ENCODE measurements at regions not wholly inside any gene's neighbourhood (a gene's known extent, or its start where the extent isn't known, plus 50 kb on each side); places are given as distances from the start of the nearest gene placed in this dataset.
"Not testable (repeated sequence)": the region's sequence is repeated elsewhere in the genome, so short reads cannot be mapped to it uniquely, and the experiment has no call there.

- DNase-seq (ENCODE audit: low read depth in 2 of 2): no peak
Measured at GRCh38 chr6:113695516-113695915, 161.6 kb upstream of the MARCKS start.

GRCh38 chr6:113696960-113697359, 160.2 kb upstream of the MARCKS start:
- DNase-seq (ENCODE audit: low read depth in 2 of 2): no peak

DNA sequence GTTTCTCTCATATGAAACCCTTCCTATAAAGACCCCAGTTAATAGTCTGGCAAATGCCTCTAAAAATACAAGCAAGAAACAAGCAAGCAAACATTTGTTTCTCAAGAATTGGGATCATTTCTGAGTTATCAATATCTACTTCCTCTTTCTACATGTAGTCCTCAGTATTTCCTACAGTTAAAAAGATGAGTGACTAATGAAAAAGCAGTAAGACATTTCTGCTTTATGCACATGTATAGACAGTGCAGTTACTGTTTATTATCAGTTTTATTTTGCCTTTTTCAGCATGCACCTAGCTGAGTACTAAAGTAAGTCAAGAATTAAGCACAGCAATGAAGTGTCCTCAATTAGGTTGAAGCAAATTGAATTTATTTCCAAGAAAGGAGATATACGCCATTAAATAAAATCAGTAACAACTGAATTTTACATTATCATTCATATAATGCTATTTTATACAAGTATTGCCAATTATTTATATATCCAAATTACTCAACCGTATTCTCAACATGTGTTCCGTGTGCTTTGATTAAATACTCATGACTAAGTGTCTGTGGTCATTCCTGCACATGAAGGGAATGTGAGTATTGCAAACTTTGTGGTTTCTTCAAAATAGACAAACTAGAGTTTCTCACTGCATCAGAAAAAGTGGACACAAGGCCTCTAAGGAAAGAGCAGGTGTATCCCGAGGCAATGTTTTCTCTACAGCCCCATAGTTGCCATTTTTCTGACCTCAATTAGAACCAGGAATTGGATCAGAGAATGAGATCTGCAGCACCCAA, 159.3 kb upstream of the MARCKS start:
- DNase-seq (ENCODE audit: low read depth in 2 of 2): no peak

GRCh38 chr6:113699239-113699638, 157.9 kb upstream of the MARCKS start:
- DNase-seq (ENCODE audit: low read depth in 2 of 2): no peak

DNA sequence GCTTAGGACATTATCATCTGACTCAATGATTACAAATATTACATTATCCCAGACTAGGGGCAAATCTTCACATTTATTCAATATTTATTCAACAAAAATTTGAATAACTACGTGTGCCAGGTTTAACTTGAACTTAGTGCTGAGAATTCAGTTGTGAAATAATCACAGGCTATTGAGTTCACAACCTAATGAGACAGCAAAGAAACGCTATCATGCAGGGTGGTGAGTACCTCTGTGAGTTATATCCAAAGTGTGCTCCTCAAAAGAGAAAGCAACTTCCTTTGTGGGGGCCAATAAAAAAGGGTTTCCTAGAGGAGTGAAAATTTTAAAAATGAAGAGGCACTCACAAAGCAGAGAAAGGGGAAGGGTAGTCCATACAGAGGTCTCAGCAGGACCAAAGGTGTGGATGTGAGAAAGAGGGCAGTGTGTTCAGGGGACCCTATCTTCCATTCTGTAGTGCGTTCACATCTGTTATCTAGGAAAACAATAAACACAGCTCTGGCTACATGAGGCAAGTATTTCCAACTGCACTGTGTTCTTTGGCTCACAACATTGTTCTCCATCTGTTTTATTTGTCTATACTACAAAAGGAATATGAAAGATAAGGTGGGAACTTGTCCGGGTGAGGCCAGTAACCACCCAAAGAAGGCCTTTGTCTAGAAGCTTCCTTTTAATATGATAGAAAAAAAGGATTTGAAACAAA, 155.4 kb upstream of the MARCKS start:
- DNase-seq (ENCODE audit: low read depth in 2 of 2): no peak

GRCh38 chr6:113707194-113707593, 150.0 kb upstream of the MARCKS start:
- no peak for DNase-seq (ENCODE audit: low read depth in 2 of 2)

DNA sequence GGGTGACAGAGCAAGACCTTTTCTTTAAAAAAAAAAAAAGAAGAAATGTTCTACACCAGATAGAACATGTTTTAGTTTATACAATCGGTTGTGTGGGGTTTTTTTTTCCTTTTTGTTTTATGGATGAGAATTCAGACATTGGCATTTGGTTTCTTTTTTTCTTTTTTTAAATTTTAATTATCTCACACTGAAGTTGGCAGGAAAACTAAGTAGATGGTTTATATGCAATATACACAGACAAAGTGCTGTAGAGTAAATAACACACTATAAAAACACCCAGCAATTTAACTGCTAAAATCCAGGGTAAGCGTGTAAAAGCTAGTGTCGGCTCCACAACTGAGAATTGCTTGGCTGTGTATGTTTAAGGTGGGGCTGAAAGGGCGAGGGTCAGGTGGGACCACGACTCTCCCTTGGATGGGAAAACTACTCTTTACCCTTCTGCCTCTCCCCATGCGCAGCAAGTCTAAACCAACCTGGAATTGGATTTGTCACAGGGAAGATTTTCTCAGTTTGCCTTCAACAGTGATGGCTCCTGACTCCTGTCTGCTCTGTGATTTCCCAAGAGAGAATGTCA, 147.1 kb upstream of the MARCKS start:
- DNase-seq (ENCODE audit: low read depth in 2 of 2): no peak

- DNase-seq (ENCODE audit: low read depth in 2 of 2): no peak
Measured at GRCh38 chr6:113713665-113714064, 143.5 kb upstream of the MARCKS start.

- no peak for DNase-seq (ENCODE audit: low read depth in 2 of 2)
Measured at GRCh38 chr6:113718588-113718987, 138.6 kb upstream of the MARCKS start.

- no peak for DNase-seq (ENCODE audit: low read depth in 2 of 2)
Measured at GRCh38 chr6:113719064-113719463, 138.1 kb upstream of the MARCKS start.

DNA sequence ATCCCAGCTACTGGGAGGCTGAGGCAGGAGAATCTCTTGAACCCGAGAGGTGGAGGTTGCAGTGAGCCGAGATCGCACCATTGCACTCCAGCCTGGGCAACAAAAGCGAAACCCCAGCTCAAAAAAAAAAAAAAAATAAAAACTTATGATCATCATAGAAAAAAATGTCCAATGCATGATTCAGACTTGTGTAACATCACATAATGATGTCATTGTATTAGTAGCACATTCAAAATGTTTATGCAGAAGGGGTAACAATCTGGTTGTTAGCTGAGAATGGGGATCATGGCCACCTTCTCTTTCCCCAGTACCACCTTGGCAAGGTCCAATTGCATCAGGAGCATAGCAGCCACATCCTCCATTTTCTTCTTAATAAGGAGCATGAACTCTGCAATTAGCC, 137.6 kb upstream of the MARCKS start:
- DNase-seq (ENCODE audit: low read depth in 2 of 2): no peak

GRCh38 chr6:113723182-113723581, 134.0 kb upstream of the MARCKS start:
- DNase-seq (ENCODE audit: low read depth in 2 of 2): no peak

- DNase-seq (ENCODE audit: low read depth in 2 of 2): not testable (repeated sequence)
Measured at GRCh38 chr6:113724927-113725326, 132.2 kb upstream of the MARCKS start.

- no peak for DNase-seq (ENCODE audit: low read depth in 2 of 2)
Measured at GRCh38 chr6:113731541-113731940, 125.6 kb upstream of the MARCKS start.

DNA sequence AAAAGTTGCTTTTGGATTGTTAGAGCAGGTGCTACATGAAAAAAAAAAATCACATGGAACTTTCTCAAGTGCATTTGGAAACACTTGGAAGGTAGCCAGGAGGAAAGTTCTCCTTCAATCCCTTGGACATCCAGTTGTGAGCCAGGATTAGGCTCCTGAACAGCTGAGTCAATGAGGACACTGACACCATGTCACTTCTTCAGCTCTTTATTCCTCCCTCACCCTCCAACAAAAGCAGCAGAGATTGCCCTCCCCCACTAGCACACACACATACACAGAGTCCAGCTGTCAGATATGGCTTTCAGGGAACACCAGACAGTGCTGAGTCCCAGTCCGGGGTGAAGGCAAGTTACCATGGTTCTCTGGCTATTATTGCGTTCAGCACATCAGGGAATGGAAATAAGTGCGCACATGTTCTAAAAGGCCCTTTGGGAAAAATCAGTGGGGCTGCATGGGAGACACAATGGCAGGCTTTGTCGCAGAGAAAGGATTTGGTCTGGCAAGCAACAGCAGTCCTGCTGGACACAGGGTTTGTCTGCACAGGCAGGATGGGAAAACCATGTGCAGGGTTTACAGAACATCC, 124.7 kb upstream of the MARCKS start:
- no peak for DNase-seq (ENCODE audit: low read depth in 2 of 2)

DNA sequence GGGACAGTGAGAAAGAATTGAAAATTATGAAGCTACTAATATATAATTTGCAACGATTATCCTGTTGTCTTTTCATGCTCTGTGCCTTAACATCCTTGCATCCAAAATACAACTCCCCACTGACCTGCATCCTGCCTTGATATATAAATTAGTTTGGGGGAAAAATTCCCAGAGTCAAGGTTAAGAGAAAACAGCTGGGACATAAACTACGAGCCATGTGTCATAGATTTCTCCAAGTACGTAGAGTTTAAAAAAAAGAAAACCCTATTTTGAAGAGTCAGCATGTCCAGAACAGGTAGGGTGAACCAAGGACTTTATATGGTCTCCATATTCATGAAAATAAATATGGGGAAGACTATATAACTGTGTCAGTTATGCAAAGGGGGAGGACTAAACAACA, 123.8 kb upstream of the MARCKS start:
- DNase-seq (ENCODE audit: low read depth in 2 of 2): no peak

DNA sequence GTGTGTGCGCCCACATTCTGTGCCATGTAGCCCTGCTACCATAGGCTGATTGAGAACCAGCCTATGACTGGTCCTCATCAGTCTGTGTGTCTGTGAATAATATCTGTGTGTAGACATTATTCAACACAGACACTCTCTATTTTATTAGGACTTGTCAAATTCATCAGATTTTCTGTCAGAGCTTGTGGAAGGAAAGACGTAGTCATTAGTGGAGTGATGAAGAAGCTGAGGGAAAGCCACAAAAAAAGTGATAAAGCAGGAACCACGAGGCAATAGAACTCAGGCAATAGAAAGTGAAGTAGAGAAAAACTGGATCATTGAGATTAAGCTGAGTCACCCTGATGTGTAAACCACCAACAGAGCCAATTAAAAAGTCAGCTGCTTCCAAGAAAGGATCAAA, 122.2 kb upstream of the MARCKS start:
- DNase-seq (ENCODE audit: low read depth in 2 of 2): no peak

DNA sequence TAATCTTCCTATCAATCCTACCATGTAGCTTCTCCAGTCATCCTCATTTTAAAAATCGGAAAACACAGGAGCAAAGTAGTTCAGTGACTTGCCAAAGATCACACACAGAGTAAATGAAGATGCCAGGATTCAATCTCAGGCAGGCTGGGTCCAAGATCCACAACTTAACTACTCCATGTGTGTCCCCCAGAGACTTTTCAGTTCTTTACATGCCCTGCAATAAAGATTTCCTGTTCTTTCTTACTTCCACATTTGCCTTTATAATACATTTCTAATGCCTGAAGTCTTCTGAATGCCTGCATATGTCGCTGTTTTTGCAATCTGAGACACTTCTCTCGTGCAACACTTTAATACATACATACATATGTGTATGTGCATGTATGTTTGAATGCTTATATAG, 121.7 kb upstream of the MARCKS start:
- no peak for DNase-seq (ENCODE audit: low read depth in 2 of 2)

DNA sequence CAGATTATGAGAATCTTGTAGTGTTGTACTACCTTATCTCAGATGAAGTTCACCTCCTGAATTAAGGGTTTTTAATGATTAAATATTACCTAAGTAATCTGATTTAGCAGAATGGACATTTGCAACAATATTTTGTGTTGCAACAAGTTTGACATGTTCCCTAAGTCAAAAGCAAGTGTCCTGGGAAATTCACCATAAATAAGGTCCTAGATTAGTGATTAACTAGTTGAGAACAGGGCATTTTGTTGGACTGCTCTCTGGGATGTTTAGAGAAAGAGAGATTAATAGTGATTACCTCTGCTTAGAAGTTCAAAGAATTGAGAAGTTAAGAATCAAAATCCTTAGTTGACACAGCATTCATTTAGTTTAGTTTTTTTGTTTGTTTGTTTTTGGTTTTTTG, 120.2 kb upstream of the MARCKS start:
- DNase-seq (ENCODE audit: low read depth in 2 of 2): no peak

DNA sequence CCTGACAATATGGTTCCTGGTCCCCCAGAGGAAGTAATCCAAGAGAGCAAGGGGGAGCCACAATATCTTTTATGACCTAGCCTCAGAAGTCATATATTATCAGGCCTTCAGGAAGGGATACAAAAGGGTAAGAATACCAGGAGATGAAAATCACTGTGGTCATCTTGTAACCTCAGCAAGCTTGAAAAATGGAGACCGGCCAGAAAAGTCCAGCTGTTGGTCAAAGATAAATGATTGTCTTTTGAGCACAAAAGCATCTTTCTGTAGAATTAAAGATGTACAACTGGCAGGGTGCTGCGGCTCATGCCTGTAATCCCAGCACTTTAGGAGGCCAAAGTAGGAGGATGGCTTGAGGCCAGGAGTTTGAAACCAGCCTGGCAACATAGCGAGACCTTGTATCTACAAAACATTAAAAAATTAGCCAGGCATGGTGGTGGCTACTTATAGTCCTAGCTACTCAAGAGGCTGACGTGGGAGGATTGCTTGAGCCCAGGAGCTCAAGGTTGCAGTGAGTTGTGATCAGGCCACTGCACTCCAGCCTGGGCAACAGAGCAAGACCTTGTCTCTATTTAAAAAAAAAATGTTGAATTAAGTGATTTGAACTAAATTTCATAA, 118.0 kb upstream of the MARCKS start:
- DNase-seq (ENCODE audit: low read depth in 2 of 2): no peak

DNA sequence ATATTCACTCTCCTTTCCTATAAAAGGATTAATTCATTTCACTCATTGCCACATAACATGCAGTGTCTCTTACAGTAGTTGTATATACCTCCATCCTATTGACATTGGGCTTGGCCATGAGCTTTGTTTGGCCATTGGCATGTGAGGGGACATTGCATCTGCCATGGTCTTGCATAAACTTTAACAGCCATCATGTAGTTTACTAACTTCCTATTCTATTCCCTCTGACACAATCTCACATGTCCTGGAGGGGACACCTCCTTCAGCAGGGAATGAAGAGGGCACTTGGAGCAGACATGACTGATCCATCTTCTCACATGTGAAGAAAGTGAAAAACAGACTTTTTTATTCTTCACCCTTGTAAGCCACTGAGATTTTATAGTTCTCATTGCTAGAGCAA, 115.5 kb upstream of the MARCKS start:
- no peak for DNase-seq (ENCODE audit: low read depth in 2 of 2)

GRCh38 chr6:113742342-113742741, 114.8 kb upstream of the MARCKS start:
- no peak for DNase-seq (ENCODE audit: low read depth in 2 of 2)

All from stimulated activated CD4-positive, alpha-beta T cell treated with anti-CD3 and anti-CD28 coated beads, Interleukin-4, amount 100 ng/mL, for 48 hours (primary cell).